Panc1 (cell line): ENCODE measurements at regions not wholly inside any gene's neighbourhood (a gene's known extent, or its start where the extent isn't known, plus 50 kb on each side); places are given as distances from the start of the nearest gene placed in this dataset.

ENCODE experiments used
- CTCF ChIP-seq: fragments of 450-650 bp; IDR thresholded peaks from 2 replicates; pipeline ENCODE4 v1.5.1; 2017; ENCODE audit warnings: mild to moderate bottlenecking
- POLR2AphosphoS5 ChIP-seq: IDR thresholded peaks from 2 replicates; pipeline ENCODE4 v1.6.1; 2012; ENCODE audit warnings: mild to moderate bottlenecking, low read depth, low read length, moderate library complexity
- REST ChIP-seq, 2 experiments: IDR thresholded peaks; 2 replicates each; pipeline ENCODE4 v1.6.1; 2011 to 2012; ENCODE audit warnings: low read depth in 2 of 2, control low read depth in 1 of 2, low read length in 1 of 2, mild to moderate bottlenecking in 1 of 2, moderate library complexity in 1 of 2; ENCODE audit not compliant: insufficient read depth in 1 of 2
- SIN3A ChIP-seq: IDR thresholded peaks from 2 replicates; pipeline ENCODE4 v1.6.1; 2012; ENCODE audit warnings: low read depth, mild to moderate bottlenecking, low read length, moderate library complexity, borderline replicate concordance; ENCODE audit not compliant: insufficient read depth
- TCF7L2 ChIP-seq: IDR thresholded peaks from 2 replicates; pipeline ENCODE4 v1.6.1; 2011; ENCODE audit warnings: mild to moderate bottlenecking, low read depth, low read length, inconsistent platforms

- TF ChIP-seq POLR2AphosphoS5 (no peak), CTCF (no peak), TCF7L2 (no peak), REST (IDR thresholded peaks at IDR 0.05; ENCODE audit: insufficient read depth in 1 of 2, low read depth in 2 of 2, low read length in 1 of 2) (no peak), SIN3A (no peak)
Observed at GRCh38 chr2:196336207-196336606, 164.8 kb upstream of the STK17B start.
